HG03045 (cell line): ENCODE measurements at regions not wholly inside any gene's neighbourhood (a gene's known extent, or its start where the extent isn't known, plus 50 kb on each side); places are given as distances from the start of the nearest gene placed in this dataset.

Experiments
- ATAC-seq: cut with Tn5 transposase; IDR thresholded peaks from one replicate; pipeline ENCODE4 v1.9.1; 2021; ENCODE audit warnings: mild to moderate bottlenecking, moderate library complexity; ENCODE audit not compliant: unreplicated experiment

DNA sequence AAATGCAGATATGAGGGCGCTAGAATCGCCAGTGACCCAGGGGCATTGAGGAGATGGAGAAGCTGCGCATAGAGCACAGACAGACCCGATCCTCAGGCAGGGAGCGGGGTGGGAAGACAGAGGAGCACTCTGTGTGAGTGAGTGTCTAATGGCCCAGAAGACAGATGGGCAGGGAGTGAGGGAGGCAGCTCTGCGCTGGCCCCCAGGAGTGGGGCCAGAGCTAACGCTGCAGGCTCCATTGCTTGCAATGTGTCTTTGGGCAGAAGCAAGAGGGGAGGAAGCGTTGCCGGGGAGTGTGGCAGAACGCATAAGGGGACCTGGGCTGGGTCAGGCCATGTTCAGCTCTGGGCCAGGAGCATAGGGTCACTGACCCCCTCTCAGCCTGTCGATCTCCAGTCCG, 207.0 kb downstream of the TBXT start:
- no peak for ATAC-seq

GRCh38 chr6:165959627-165960026, 208.0 kb downstream of the TBXT start:
- ATAC-seq: no peak

DNA sequence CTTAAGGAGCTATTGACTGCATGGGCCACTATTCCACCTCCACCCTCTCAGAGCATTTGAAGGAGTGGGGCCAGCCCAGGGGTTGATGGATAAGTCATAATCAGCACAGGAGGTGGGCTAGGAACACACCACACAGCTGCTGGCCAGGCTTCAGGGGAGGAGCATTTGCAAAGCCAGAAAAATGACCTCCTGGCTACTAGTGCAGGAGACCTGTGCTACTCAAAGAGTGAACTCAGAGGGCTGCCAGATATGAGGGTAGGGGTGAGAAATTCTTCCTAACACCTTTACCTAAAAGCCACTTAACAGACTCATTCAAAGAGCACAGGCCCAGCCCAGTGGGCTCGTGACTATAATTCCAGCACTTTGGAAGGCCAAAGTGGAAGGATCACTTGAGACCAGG, 210.8 kb downstream of the TBXT start:
- no peak for ATAC-seq

DNA sequence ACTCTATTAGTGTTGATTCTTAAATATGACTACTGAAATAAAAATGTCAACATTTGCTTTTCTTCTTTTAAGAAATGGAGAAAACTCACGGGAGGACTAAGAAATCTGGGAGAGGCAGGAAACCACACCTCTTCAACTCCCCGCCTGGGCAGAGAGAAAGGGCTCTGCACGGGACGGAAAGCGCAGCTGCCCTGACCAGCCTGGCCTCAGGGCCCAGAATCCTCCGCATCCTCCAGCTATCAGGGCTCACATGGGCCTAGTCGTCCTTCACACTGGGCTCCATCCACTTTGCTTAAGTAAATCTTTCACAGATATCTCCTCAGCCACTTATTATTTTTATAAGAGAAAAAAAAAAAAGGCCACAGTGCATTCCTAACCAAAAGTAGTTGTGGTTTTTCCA, 215.1 kb downstream of the TBXT start:
- no peak for ATAC-seq

- ATAC-seq: no peak
Observed at GRCh38 chr6:165950316-165950715, 217.3 kb downstream of the TBXT start.

DNA sequence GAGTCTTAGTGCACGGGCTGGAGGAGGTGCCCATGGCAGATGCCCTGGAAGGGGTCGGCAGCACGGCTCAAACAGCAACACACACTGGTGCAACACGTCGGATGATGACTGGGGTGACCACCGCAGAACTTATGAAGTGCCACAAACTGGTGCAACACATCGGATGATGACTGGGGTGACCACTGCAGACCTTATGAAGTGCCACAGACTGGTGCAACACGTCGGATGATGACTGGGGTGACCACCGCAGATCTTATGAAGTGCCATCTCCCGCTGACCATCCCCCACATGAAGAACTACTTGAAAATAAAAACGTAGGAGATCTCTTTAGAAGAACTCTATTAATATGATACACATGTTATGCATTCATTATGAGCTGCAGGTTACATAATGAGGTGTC, 218.3 kb downstream of the TBXT start:
- ATAC-seq: no peak

GRCh38 chr6:165944002-165944466, 223.6 kb downstream of the TBXT start:
- ATAC-seq: no peak

DNA sequence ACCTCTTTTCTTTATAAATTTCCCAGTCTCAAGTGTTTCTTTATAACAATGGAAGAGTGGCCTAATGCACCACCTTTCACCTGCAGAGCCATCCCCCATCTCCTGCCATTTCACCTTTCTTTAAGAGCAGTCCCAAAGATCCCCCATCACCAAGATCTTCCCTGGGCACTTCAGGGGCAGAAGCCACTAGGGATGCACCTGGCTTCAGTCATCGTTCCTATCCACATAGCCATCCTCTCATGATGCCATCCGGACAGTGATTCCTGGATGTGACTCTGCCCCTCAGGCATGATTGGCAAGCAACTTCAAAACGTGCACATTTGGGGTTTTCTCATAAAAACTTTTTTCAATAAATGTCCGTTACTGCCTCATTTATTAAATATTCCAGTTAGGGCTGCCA, 225.9 kb downstream of the TBXT start:
- no peak for ATAC-seq

DNA sequence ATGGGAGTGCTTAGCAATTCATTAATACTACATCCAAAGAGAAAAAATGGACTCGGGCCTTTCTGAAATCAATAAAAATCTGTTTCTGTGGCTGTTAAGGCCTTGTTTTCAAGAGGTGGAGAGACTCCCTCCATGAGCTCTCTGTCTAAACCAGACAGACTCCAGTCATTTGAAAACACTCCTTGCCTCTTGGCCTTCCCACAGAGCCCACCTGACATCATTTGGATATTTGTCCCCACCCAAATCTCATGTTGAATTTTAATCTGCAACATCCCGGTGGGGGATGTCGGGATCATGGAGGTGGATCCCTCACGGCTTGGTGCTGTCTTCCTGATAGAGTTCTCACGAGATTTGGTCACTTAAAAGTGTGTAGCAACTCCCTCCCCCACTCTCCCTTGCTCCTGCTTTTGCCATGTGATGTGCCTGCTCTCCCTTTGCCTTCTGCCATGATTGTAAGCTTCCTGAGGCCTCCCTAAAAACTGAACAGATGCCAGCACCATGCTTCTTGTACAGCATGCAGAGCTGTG, 226.3 kb downstream of the TBXT start:
- no peak for ATAC-seq

- ATAC-seq: no peak
Observed at GRCh38 chr6:165940366-165940765, 227.3 kb downstream of the TBXT start.

GRCh38 chr6:165939601-165940290, 227.9 kb downstream of the TBXT start:
- ATAC-seq: no peak

DNA sequence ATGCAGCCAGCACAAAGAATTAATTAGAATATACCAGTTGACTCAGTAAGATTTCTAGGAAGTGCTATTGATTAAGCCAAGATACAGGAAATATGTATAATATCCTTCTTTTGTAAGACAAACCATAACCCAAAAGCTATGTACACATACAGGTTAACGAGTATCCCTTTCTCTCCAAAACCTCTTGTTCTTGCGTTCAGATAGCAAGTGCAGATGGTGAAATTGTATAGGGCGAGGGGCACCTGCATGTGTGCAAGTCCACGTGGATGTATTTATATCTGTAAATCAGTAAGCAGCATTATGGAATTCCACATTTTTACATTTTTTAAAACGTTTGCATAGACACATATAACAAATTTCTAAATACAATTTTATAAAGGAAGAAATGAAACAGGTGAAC, 228.6 kb downstream of the TBXT start:
- ATAC-seq: no peak

DNA sequence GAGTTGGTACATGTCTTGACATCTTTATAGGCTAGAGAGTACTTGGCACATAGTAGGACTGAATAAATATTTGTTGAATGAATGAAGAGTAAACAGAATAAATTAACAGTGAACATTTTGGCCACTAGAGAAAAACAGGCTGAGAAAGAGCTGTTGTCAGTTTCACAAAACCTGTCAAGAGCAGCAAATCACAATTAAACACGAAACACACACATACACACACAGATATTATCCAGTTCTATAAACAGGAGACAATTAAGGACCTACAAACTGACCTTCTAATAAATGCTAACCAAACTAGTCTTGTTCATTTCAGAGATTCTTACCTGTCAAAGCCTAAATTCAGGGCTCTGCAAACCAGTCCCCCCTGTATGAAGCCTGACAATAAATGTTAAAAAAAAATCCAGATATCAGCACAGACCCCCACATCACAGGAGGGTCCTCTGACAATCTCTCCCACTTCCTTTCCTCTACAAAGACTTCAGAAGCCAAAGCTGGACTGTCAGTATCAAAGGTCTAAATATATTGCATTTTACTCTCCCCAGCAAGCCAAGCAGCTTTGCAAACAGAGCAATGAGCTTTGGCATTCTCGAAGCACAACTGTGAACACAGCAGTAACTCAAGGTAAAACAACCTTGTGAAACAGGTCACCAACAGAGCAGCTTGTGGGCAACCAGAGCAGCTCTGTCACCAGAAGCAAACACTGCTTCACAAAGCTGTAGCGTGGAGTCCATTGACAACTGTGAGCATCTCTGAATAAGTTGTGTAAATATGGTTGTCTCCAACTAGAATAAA, 229.9 kb downstream of the TBXT start:
- no peak for ATAC-seq

GRCh38 chr6:165936660-165937059, 231.0 kb downstream of the TBXT start:
- no peak for ATAC-seq

GRCh38 chr6:165936096-165936495, 231.6 kb downstream of the TBXT start:
- ATAC-seq: no peak

DNA sequence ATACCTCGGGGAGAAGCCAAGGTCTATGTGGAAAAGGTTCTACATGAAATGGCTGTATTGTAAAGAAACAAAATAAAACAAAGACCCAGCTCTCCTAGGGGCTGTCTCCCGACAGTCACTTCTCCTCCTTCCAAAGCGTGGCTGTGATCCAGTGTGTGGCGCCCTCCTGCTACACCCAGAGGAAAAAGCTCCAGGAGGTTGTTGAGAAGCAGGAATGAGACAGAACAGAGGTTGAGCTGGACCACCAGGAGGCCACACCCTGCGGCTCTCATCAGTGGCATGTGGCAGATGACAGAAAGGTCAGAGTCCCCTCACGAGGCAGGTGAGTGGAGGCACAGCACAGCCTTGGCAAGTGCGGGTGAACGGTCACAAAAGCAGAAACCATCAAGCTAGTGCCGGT, 236.0 kb downstream of the TBXT start:
- ATAC-seq: no peak

- no peak for ATAC-seq
Observed at GRCh38 chr6:165930668-165931214, 236.9 kb downstream of the TBXT start.

GRCh38 chr6:165929607-165930006, 238.0 kb downstream of the TBXT start:
- ATAC-seq: no peak

DNA sequence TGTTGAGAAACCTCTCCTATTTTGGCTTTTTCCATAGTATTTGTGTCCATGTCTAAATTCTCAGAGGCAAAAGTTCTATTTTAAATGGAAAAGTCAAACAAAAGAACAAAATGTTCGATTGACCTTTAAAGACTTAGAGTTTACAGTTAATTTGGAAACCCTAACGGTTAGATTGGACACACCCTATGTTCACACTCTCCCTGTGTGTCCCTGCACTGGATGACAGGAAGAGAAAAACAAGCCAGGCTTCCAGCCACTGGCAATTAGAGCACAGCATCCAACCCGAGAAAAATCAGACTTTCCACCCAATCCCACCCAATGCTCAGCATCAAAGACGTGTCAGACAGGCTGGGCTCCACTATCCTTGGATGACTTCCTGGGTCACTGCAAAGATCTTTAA, 241.3 kb downstream of the TBXT start:
- no peak for ATAC-seq

DNA sequence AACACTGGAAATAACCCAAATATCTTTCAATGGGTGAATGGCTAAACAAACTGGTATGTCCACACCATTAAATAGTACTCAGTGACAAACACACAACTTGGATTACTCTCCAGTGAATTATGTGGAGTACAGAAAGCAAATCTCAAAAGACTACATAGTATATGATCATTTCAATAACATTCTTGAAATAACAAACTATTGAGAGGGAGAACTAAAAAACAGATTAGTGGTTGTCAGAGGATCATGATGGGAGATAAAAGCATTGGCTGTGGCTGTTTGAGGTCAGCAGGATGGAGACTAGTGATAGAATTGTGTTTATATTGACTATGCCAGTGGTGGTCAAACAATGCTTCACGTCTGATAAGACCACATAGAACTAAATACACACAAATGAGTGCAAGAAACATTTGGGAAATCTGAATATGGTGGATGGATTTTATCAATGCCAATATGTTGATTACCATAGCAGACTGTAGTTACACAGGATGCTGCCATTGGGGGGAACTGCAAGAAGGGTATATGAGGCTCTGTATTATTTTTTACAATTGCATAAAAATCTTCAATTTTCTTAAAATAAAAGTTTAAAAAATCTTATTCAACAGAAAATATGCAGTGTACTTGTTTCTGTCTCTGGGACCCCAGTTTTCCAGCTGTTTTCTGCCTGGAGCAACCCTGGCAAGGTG, 242.0 kb downstream of the TBXT start:
- ATAC-seq: no peak

GRCh38 chr6:165922309-165922794, 245.3 kb downstream of the TBXT start:
- no peak for ATAC-seq
